ENCODE measurements at regions not wholly inside any gene's neighbourhood (a gene's known extent, or its start where the extent isn't known, plus 50 kb on each side); places are given as distances from the start of the nearest gene placed in this dataset.

GRCh38 chr1:187443939-187444338, 615.2 kb downstream of the PLA2G4A start:
- TF ChIP-seq CTCF (IDR thresholded peaks at IDR 0.05) (no peak), POLR2A (IDR thresholded peaks at IDR 0.05) (no peak)
